Activated CD8-positive, alpha-beta T cell treated with anti-CD3 and anti-CD28 coated beads for 36 hours (primary cell): ENCODE measurements at regions not wholly inside any gene's neighbourhood (a gene's known extent, or its start where the extent isn't known, plus 50 kb on each side); places are given as distances from the start of the nearest gene placed in this dataset.

Experiments used
- ATAC-seq: fragments of 200-7000 bp; cut with Tn5 transposase; one replicate; pipeline ENCODE4 v1.10.0; 2021; ENCODE audit warnings: mild to moderate bottlenecking, moderate library complexity
- CTCF ChIA-PET: fragments of 350-600 bp; sonication (Branson Sonifier 250); formaldehyde crosslinking; loops from one replicate; lab custom pipeline; 2021; ENCODE audit warnings: antibody characterized with exemption; lab: Charles Lee
- POLR2A ChIA-PET: fragments of 350-600 bp; sonication (Branson Sonifier 250); formaldehyde crosslinking; loops from one replicate; lab custom pipeline; 2021; ENCODE audit warnings: antibody characterized with exemption; lab: Charles Lee
- DNase-seq: peaks from one replicate; pipeline ENCODE4 v3.0.0-alpha.2; 2020
- H3K27ac Mint-ChIP-seq: one replicate; pipeline ENCODE4 v1.8.0; 2021; ENCODE audit warnings: mild to moderate bottlenecking, mixed read lengths
- H3K27me3 Mint-ChIP-seq: one replicate; pipeline ENCODE4 v1.8.0; 2021; ENCODE audit warnings: mixed read lengths
- H3K36me3 Mint-ChIP-seq: one replicate; pipeline ENCODE4 v1.8.0; 2021; ENCODE audit warnings: low read depth, mixed read lengths
- H3K4me1 Mint-ChIP-seq: one replicate; pipeline ENCODE4 v1.8.0; 2021; ENCODE audit warnings: low read depth, mixed read lengths
- H3K4me3 Mint-ChIP-seq: one replicate; pipeline ENCODE4 v1.8.0; 2021; ENCODE audit warnings: mild to moderate bottlenecking, moderate library complexity, mixed read lengths
- H3K9me3 Mint-ChIP-seq: one replicate; pipeline ENCODE4 v1.8.0; 2021; ENCODE audit warnings: mixed read lengths
- CTCF ChIP-seq: fragments of 200-600 bp; IDR thresholded peaks from one replicate; pipeline ENCODE4 v1.8.0; 2022; ENCODE audit warnings: antibody characterized with exemption, mild to moderate bottlenecking
- intact Hi-C: fragments of 100-400 bp; cut with micrococcal nuclease; formaldehyde crosslinking; loops from one replicate; pipeline ENCODE4 v1.10.0; 2022

- Mint-ChIP-seq H3K27ac (no peak overlapping the region), H3K4me1 (no peaks in the 10 kb centered on the region), H3K4me3 (no peak overlapping the region), H3K9me3 (no peaks in the 10 kb centered on the region), H3K36me3 (no peaks in the 10 kb centered on the region), H3K27me3 (no peaks in the 10 kb centered on the region)
- ChIA-PET POLR2A (no interaction called here), CTCF (no interaction called here)
- no peak for ATAC-seq
- TF ChIP-seq CTCF, result no peak
- intact Hi-C loops, result no loop called here
- no peak for DNase-seq
Observed at GRCh38 chr12:43118234-43118633, 433.8 kb downstream of the ADAMTS20 start.

- DNase-seq (no peak), ATAC-seq (no peak)
- Mint-ChIP-seq H3K4me1 (no peaks in the 10 kb centered on the region), H3K27me3 (no peaks in the 10 kb centered on the region), H3K27ac (no peak overlapping the region), H3K36me3 (no peaks in the 10 kb centered on the region), H3K4me3 (no peak overlapping the region), H3K9me3 (no peaks in the 10 kb centered on the region)
- ChIA-PET POLR2A (interaction anchor here (0.6 kb wide), 1 partner anchor 672 kb away, joined by 3 read pairs; no protein-coding TSS in a partner anchor), CTCF (no interaction called here)
- TF ChIP-seq CTCF, result no peak
- intact Hi-C loops, result no loop called here
Observed at GRCh38 chr12:43117226-43117930, 434.6 kb downstream of the ADAMTS20 start.

GRCh38 chr12:43115441-43116160, 436.4 kb downstream of the ADAMTS20 start:
- TF ChIP-seq CTCF, result no peak
- no peaks in the 10 kb centered on the region for H3K4me1 Mint-ChIP-seq

DNA sequence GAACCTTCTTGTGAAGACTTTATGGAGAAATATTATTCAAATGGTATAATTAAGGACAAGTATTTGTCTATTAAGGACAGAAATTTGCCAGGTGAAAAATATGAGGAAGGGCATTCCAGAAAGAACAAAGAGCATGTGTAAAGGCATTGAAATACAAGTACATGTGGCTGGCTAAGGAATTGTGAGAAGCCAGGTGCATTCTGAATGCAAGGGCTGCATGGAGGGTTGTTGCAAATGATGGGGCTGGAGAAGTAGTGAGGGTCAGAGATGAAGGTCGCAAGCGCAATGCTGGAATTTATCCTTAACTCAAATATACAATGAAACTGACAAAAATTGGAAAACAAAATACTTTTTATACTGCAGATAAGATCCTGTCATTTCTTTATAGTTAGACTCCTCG, 437.7 kb downstream of the ADAMTS20 start:
- H3K27ac Mint-ChIP-seq, result no peak overlapping the region
- ATAC-seq, result no peak
- POLR2A ChIA-PET, result no interaction called here

More at GRCh38 chr12:43115441-43116160, 436.4 kb downstream of the ADAMTS20 start:
- Mint-ChIP-seq H3K27ac (no peak overlapping the region), H3K9me3 (no peaks in the 10 kb centered on the region), H3K27me3 (no peaks in the 10 kb centered on the region), H3K36me3 (no peaks in the 10 kb centered on the region), H3K4me3 (no peak overlapping the region)
- intact Hi-C loops, result no loop called here
- ATAC-seq (no peak), DNase-seq (no peak)
- ChIA-PET CTCF (no interaction called here), POLR2A (no interaction called here)

More for the DNA sequence above, 437.7 kb downstream of the ADAMTS20 start:
- H3K9me3 Mint-ChIP-seq, result no peaks in the 10 kb centered on the region
- CTCF ChIA-PET, result no interaction called here
- no peaks in the 10 kb centered on the region for H3K4me1 Mint-ChIP-seq
- intact Hi-C loops, result no loop called here
- H3K27me3 Mint-ChIP-seq, result no peaks in the 10 kb centered on the region
- no peak overlapping the region for H3K4me3 Mint-ChIP-seq
- DNase-seq, result no peak
- TF ChIP-seq CTCF, result no peak
- H3K36me3 Mint-ChIP-seq, result no peaks in the 10 kb centered on the region
